Mesodermal cell (in vitro differentiated cells): ENCODE measurements at regions not wholly inside any gene's neighbourhood (a gene's known extent, or its start where the extent isn't known, plus 50 kb on each side); places are given as distances from the start of the nearest gene placed in this dataset.
"Not testable (repeated sequence)": the region's sequence is repeated elsewhere in the genome, so short reads cannot be mapped to it uniquely, and the experiment has no call there.

Experiments used
- H3K27ac ChIP-seq: 2 replicates; pipeline ENCODE4 v1.7.0; 2013; ENCODE audit warnings: mild to moderate bottlenecking, low read depth, low read length, moderate library complexity; ENCODE audit not compliant: severe bottlenecking
- H3K36me3 ChIP-seq: 2 replicates; pipeline ENCODE4 v1.7.1; 2013; ENCODE audit warnings: mild to moderate bottlenecking, low read length, moderate library complexity; ENCODE audit not compliant: control insufficient read depth, insufficient read depth
- H3K4me1 ChIP-seq: one replicate; pipeline ENCODE4 v1.7.1; 2013; ENCODE audit warnings: mild to moderate bottlenecking, low read length; ENCODE audit not compliant: insufficient read depth, control insufficient read depth, poor library complexity, severe bottlenecking
- H3K4me3 ChIP-seq: 2 replicates; pipeline ENCODE4 v1.7.0; 2013; ENCODE audit warnings: low read length, control low read depth, mild to moderate bottlenecking; ENCODE audit not compliant: insufficient read depth, poor library complexity, severe bottlenecking; ENCODE audit errors: extremely low read depth
- H3K9me3 ChIP-seq: 2 replicates; pipeline ENCODE4 v1.7.1; 2013; ENCODE audit warnings: mild to moderate bottlenecking, low read length, moderate library complexity; ENCODE audit not compliant: control insufficient read depth
- WGBS, 2 experiments: methylation state at CpG; one replicate each; pipeline ENCODE4 v1.1.5; 2013; ENCODE audit warnings: missing lambda C conversion rate in 2 of 2; ENCODE audit not compliant: insufficient coverage in 2 of 2; 5-methylcytosine and 5-hydroxymethylcytosine counted together

- Histone ChIP-seq H3K4me3 (no peak overlapping the region), H3K36me3 (no peaks in the 10 kb centered on the region), H3K27ac (no peak overlapping the region), H3K9me3 (no peaks in the 10 kb centered on the region), H3K4me1 (no peaks in the 10 kb centered on the region)
- 90% methylated on average over 12 to 14 of the region's 17 CpGs for WGBS, 2 experiments
These were observed 545.7 kb upstream of the B3GAT1 start for GRCh38 chr11:134957540-134958335.

GRCh38 chr11:134956450-134957210, 544.6 kb upstream of the B3GAT1 start:
- Histone ChIP-seq H3K4me1 (peaks cover 7% of the 10 kb centered on the region), H3K9me3 (no peaks in the 10 kb centered on the region), H3K4me3 (no peak overlapping the region), H3K27ac (no peak overlapping the region), H3K36me3 (no peaks in the 10 kb centered on the region)
- WGBS, 2 experiments = 94 to 96% methylated on average over 10 to 11 of the region's 13 CpGs

DNA sequence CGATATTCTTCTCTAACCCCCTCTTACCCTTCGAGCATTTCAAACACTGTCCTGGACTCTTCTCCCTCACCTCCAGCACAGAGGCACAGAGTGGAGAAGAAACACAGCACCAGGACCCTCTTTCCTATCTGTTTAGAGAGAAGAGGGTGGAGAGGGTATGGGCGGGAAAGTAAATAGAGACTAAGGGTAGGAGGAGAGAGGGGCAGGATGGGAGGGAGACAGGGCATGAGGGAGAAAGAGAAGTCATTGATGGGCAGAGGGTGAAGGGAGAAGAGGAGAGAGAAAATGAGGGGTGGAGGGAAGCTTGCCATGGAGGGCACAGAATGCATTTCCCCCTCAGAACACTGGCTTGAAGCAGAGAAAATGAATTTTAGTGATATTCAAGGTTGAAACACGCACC, 543.9 kb upstream of the B3GAT1 start:
- H3K4me1 ChIP-seq = peaks cover 13% of the 10 kb centered on the region
- WGBS, 2 experiments = 93% methylated on average over 2 of the region's 4 CpGs; no CpG with 5 or more reads in 1 of the 2 experiments
- H3K4me3 ChIP-seq, H3K27ac ChIP-seq, H3K36me3 ChIP-seq, H3K9me3 ChIP-seq: not testable (repeated sequence)

DNA sequence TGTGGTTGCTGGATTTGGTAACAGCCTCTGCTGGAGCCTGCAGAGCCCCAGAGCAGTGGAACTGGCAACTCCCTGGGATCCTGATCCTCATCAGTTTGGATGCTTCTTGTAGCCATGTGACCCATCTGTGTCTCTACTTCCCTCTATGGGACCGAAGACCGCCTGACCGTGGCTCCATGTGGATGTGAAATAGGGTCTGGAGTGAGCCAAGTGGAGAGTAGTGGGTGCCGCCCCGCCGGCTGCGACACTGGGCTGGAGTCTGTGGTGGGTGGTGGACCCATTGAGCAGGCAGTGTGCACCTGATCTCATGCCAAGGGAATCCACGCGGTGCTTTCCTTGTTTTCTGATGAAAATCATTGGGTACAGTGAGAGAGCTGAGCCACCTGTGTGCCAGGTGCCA, 543.2 kb upstream of the B3GAT1 start:
- WGBS, 2 experiments = 85 to 90% methylated on average over 4 to 7 of the region's 9 CpGs
- no peak overlapping the region for H3K4me3 ChIP-seq
- H3K4me1 ChIP-seq = peaks cover 20% of the 10 kb centered on the region
- no peaks in the 10 kb centered on the region for H3K36me3 ChIP-seq
- no peak overlapping the region for H3K27ac ChIP-seq
- H3K9me3 ChIP-seq = no peaks in the 10 kb centered on the region

- H3K9me3 ChIP-seq, H3K27ac ChIP-seq, H3K36me3 ChIP-seq, H3K4me3 ChIP-seq: not testable (repeated sequence)
- peaks cover 28% of the 10 kb centered on the region for H3K4me1 ChIP-seq
- 87 to 93% methylated on average over 4 of the region's 4 CpGs for WGBS, 2 experiments
These were observed 542.4 kb upstream of the B3GAT1 start for GRCh38 chr11:134954456-134954855.

GRCh38 chr11:134953417-134953970, 541.5 kb upstream of the B3GAT1 start:
- H3K9me3 ChIP-seq, H3K27ac ChIP-seq, H3K4me3 ChIP-seq, H3K36me3 ChIP-seq: not testable (repeated sequence)
- peaks cover 34% of the 10 kb centered on the region for H3K4me1 ChIP-seq
- WGBS, 2 experiments = 100% methylated on average over 2 of the region's 2 CpGs; no CpG with 5 or more reads in 1 of the 2 experiments

GRCh38 chr11:134951305-134951700, 539.3 kb upstream of the B3GAT1 start:
- Histone ChIP-seq H3K27ac (peak overlapping the region; percentile 89), H3K4me3 (no peak overlapping the region), H3K9me3 (no peaks in the 10 kb centered on the region), H3K4me1 (peaks cover 47% of the 10 kb centered on the region), H3K36me3 (no peaks in the 10 kb centered on the region)
- 72 to 91% methylated on average over 4 to 5 of the region's 6 CpGs for WGBS, 2 experiments

DNA sequence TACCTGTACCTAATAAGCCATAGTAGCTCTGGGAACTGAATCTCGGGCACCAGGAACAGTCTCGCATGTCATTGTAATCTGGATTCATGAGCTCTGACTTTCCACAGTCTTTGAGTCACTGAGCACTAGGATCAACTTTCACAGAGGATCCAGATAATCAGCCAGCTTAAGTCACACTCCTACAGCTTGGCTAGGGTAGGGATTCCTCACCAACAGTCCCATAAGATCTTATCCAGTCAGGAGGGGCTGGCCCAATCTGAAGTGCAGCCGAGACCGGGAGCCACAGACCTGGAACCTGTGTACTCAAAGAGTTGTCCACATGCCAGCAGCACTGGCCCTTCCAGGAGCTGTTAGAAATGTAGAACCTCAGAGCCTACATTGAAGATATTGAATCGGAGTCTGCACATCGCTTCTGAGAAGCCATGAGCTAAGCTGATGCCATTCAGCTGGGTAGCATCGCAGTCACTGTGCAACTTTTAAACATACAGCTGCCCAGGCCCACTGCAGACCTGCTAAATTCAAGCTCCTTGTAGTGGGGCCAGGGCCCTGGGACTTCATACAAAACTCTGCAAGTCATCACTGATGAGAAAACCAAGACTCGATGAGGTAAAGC, 538.8 kb upstream of the B3GAT1 start:
- WGBS, 2 experiments = 86 to 87% methylated on average over 7 of the region's 8 CpGs
- H3K9me3 ChIP-seq = no peaks in the 10 kb centered on the region
- H3K4me1 ChIP-seq = peaks cover 47% of the 10 kb centered on the region
- H3K36me3 ChIP-seq = no peaks in the 10 kb centered on the region
- H3K27ac ChIP-seq = peak overlapping the region; percentile 89
- no peak overlapping the region for H3K4me3 ChIP-seq

DNA sequence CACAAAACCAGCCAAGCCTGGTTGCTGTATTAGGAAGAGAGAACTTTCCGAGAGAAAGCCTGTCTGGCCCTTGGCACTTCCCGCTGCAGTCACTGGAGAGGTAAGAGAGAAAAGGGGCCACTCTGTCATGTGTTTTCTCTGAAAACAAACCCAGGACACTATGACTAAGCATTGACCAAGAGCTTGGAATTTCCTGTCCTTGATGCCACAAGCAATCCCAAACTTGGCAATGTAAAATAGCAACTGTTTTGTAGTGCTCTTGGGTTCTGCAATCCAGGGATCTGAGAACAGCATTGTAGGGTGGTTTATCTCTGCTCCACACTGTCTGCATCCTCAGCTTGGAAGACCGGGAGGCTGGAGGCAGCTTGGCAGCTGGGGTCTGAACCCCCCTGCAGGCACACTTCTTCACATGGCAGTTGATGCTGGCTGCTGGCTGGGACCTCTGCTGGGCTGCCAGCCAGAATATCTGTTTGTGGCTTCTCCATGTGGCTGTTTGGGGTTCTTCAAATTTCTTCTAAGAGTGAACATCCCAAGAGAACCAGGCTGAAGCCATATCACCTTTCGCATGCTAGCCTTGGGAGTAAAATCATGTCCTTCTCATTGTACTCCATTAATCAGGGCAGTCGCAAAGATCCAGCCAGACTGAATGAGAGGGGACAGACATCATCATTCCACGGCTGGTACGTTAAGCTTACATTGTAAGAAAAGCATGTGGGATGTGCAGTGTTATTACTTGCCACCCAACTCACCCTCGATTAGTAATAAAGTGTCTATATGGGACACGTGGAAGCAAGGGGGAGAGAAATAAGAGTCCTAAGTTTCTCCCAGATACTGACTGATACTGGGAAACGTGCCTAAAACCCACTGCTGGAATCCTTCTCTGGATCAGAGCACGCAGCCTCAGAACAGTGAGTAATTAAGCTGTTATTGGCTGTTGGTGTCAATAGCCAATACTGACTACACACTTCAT, 537.4 kb upstream of the B3GAT1 start:
- peak overlapping the region; percentile 89 for H3K27ac ChIP-seq

GRCh38 chr11:134947556-134947955, 535.5 kb upstream of the B3GAT1 start:
- 90 to 95% methylated on average over 7 to 9 of the region's 10 CpGs for WGBS, 2 experiments
- H3K9me3 ChIP-seq = no peaks in the 10 kb centered on the region
- H3K4me3 ChIP-seq = no peak overlapping the region
- no peak overlapping the region for H3K27ac ChIP-seq
- H3K36me3 ChIP-seq = no peaks in the 10 kb centered on the region
- H3K4me1 ChIP-seq = peaks cover 55% of the 10 kb centered on the region

More for the DNA sequence above, 537.4 kb upstream of the B3GAT1 start:
- H3K36me3 ChIP-seq = no peaks in the 10 kb centered on the region
- 84% methylated on average over 4 to 6 of the region's 11 CpGs for WGBS, 2 experiments
- H3K4me3 ChIP-seq = no peak overlapping the region
- H3K4me1 ChIP-seq = peaks cover 47% of the 10 kb centered on the region
- H3K9me3 ChIP-seq = no peaks in the 10 kb centered on the region
